GM18520 (cell line): ENCODE measurements at regions not wholly inside any gene's neighbourhood (a gene's known extent, or its start where the extent isn't known, plus 50 kb on each side); places are given as distances from the start of the nearest gene placed in this dataset.
"Not testable (repeated sequence)": the region's sequence is repeated elsewhere in the genome, so short reads cannot be mapped to it uniquely, and the experiment has no call there.

Experiments used
- ATAC-seq: cut with Tn5 transposase; IDR thresholded peaks from one replicate; pipeline ENCODE4 v1.9.1; 2021; ENCODE audit not compliant: unreplicated experiment

- ATAC-seq, result no peak
Observed at GRCh38 chr1:94362466-94363058, 55.6 kb upstream of the ABCD3 start.

GRCh38 chr1:94358630-94359599, 59.3 kb upstream of the ABCD3 start:
- no peak for ATAC-seq

- no peak for ATAC-seq
Observed at GRCh38 chr1:94357661-94358060, 60.5 kb upstream of the ABCD3 start.

GRCh38 chr1:94355485-94355980, 62.7 kb upstream of the ABCD3 start:
- no peak for ATAC-seq

- ATAC-seq, result no peak
Observed at GRCh38 chr1:94351481-94351880, 66.7 kb upstream of the ABCD3 start.

- no peak for ATAC-seq
Observed at GRCh38 chr1:94350350-94350924, 67.8 kb upstream of the ABCD3 start.

- no peak for ATAC-seq
Observed at GRCh38 chr1:94349853-94350252, 68.3 kb upstream of the ABCD3 start.

GRCh38 chr1:94348386-94348785, 69.8 kb upstream of the ABCD3 start:
- not testable (repeated sequence) for ATAC-seq

- ATAC-seq, result no peak
Observed at GRCh38 chr1:94345148-94345721, 73.0 kb upstream of the ABCD3 start.

- ATAC-seq, result no peak
Observed at GRCh38 chr1:94342416-94342815, 75.8 kb upstream of the ABCD3 start.

GRCh38 chr1:94339206-94339927, 78.8 kb upstream of the ABCD3 start:
- ATAC-seq, result no peak

- ATAC-seq, result no peak
Observed at GRCh38 chr1:94336991-94337390, 81.2 kb upstream of the ABCD3 start.

- no peak for ATAC-seq
Observed at GRCh38 chr1:94335950-94336349, 82.2 kb upstream of the ABCD3 start.

GRCh38 chr1:94335447-94335846, 82.7 kb upstream of the ABCD3 start:
- no peak for ATAC-seq

- peak; percentile 40 for ATAC-seq
Observed at GRCh38 chr1:94334764-94335163, 83.4 kb upstream of the ABCD3 start.

GRCh38 chr1:94332952-94333351, 85.2 kb upstream of the ABCD3 start:
- peak; percentile 62 for ATAC-seq

- peak; percentile 5 for ATAC-seq
Observed at GRCh38 chr1:94332516-94332915, 85.7 kb upstream of the ABCD3 start.

GRCh38 chr1:94329986-94330385, 88.2 kb upstream of the ABCD3 start:
- no peak for ATAC-seq

GRCh38 chr1:94329276-94329675, 88.9 kb upstream of the ABCD3 start:
- no peak for ATAC-seq

- ATAC-seq, result no peak
Observed at GRCh38 chr1:94327001-94327690, 89.8 kb upstream of the ARHGAP29 start.
